CD4-positive, alpha-beta T cell treated with Interleukin-12 subunit alpha and Interleukin-12 subunit beta, for 1 hour (primary cell): ENCODE measurements at regions not wholly inside any gene's neighbourhood (a gene's known extent, or its start where the extent isn't known, plus 50 kb on each side); places are given as distances from the start of the nearest gene placed in this dataset.
"Not testable (repeated sequence)": the region's sequence is repeated elsewhere in the genome, so short reads cannot be mapped to it uniquely, and the experiment has no call there.

ENCODE experiments used
- DNase-seq: peaks from one replicate; pipeline ENCODE4 v3.0.0-alpha.2; 2020

GRCh38 chr5:158473016-158473635, 614.2 kb upstream of the CLINT1 start:
- DNase-seq = no peak

GRCh38 chr5:158471535-158471924, 612.6 kb upstream of the CLINT1 start:
- no peak for DNase-seq

- DNase-seq = no peak
Measured at GRCh38 chr5:158470764-158471534, 612.0 kb upstream of the CLINT1 start.

GRCh38 chr5:158468444-158468843, 609.5 kb upstream of the CLINT1 start:
- DNase-seq = no peak

- no peak for DNase-seq
Measured at GRCh38 chr5:158466191-158466590, 607.2 kb upstream of the CLINT1 start.

GRCh38 chr5:158465086-158465972, 606.4 kb upstream of the CLINT1 start:
- no peak for DNase-seq

- DNase-seq = no peak
Measured at GRCh38 chr5:158464383-158464782, 605.4 kb upstream of the CLINT1 start.

GRCh38 chr5:158463938-158464337, 605.0 kb upstream of the CLINT1 start:
- DNase-seq = no peak

- no peak for DNase-seq
Measured at GRCh38 chr5:158463188-158463587, 604.2 kb upstream of the CLINT1 start.

- DNase-seq = no peak
Measured at GRCh38 chr5:158462349-158463114, 603.6 kb upstream of the CLINT1 start.

GRCh38 chr5:158461240-158461854, 602.4 kb upstream of the CLINT1 start:
- no peak for DNase-seq

- no peak for DNase-seq
Measured at GRCh38 chr5:158458086-158458485, 599.1 kb upstream of the CLINT1 start.

GRCh38 chr5:158456756-158457155, 597.8 kb upstream of the CLINT1 start:
- DNase-seq = no peak

GRCh38 chr5:158456241-158456640, 597.3 kb upstream of the CLINT1 start:
- DNase-seq = no peak

GRCh38 chr5:158451993-158452672, 593.2 kb upstream of the CLINT1 start:
- no peak for DNase-seq

GRCh38 chr5:158451203-158451992, 592.5 kb upstream of the CLINT1 start:
- no peak for DNase-seq

- DNase-seq = no peak
Measured at GRCh38 chr5:158450751-158451171, 591.8 kb upstream of the CLINT1 start.

GRCh38 chr5:158446761-158447160, 587.8 kb upstream of the CLINT1 start:
- DNase-seq = not testable (repeated sequence)

GRCh38 chr5:158439204-158439603, 580.3 kb upstream of the CLINT1 start:
- DNase-seq = not testable (repeated sequence)

- no peak for DNase-seq
Measured at GRCh38 chr5:158436271-158437065, 577.5 kb upstream of the CLINT1 start.
